ENCODE measurements at regions not wholly inside any gene's neighbourhood (a gene's known extent, or its start where the extent isn't known, plus 50 kb on each side); places are given as distances from the start of the nearest gene placed in this dataset.

DNA sequence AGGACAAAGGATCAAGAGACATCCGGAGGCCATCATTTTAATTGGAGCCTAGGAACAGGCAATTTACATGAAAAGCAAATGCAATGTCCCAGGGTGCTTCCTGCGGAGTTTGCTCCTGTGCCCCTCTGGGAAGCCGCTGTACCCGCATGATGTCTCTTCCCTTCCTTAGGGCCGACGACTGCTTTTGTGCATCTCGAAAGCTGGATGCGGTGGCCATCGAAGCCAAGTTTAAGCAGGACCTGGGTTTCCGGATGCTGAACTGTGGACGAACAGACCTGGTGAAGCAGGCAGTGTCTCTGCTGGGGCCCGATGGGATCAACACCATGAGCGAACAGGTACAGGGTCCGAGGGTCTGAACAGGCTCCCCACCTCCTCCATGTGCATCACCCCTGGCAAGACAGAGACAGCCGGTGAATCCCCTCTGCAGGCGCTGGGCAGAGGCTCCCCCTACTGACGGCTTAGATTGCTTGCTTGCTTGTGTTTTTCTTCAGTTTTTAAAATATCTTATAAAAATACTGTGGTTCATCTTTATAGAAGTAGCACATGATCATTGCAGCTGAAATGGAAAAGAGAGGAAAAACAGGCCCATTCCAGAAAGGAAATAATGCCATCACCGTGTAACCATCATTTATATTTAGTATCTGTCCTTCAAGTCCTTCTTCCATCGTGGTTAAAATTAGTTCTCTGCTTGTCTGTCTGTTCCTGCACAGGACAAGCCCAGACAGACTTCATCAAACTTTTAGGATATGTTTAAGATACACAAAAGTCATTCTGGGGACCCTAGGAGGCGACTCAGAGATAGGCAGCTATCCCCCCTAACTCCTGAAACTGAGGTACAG, 75.4 kb upstream of the PWP1 start (continued):
- TF ChIP-seq CEBPB (IDR thresholded peaks at IDR 0.05; ENCODE audit: low read depth, low read length) (no peak), KDM1A (IDR thresholded peaks at IDR 0.05; ENCODE audit: borderline replicate concordance, low read length) (no peak), SUZ12 (IDR thresholded peaks at IDR 0.05; ENCODE audit: low read length) (no peak), SIN3A (conservative IDR thresholded peaks at IDR 0.05 in 1 of 2, IDR thresholded peaks at IDR 0.05 in 1 of 2; ENCODE audit: low read depth in 1 of 2, low read length in 2 of 2) (0 out of 4 replicates have a peak, but pooled peaks of 1 of the 2 experiments have one; percentile 39), TCF12 (IDR thresholded peaks at IDR 0.05; ENCODE audit: low read depth, low read length) (no peak), ZNF274 (IDR thresholded peaks at IDR 0.05; ENCODE audit: borderline replicate concordance, extremely low read depth, low read length) (no peak), SP1 (IDR thresholded peaks at IDR 0.05; ENCODE audit: low read depth, low read length) (no peak), CBX5 (IDR thresholded peaks at IDR 0.05; ENCODE audit: low read depth, low read length) (no peak), POLR2A (IDR thresholded peaks at IDR 0.05; ENCODE audit: control extremely low read depth in 1 of 2, low read depth in 2 of 2, low read length in 2 of 2) (0 out of 3 replicates have a peak, but pooled peaks of 1 of the 2 experiments have one; percentile 25), PHF8 (conservative IDR thresholded peaks at IDR 0.05; ENCODE audit: low read depth, low read length) (no peak), HDAC6 (IDR thresholded peaks at IDR 0.05; ENCODE audit: low read depth, low read length) (no peak), RBBP5 (IDR thresholded peaks at IDR 0.05; ENCODE audit: borderline replicate concordance, low read depth, low read length) (0 out of 2 replicates have a peak, but pooled peaks have one; percentile 61), GTF2F1 (IDR thresholded peaks at IDR 0.05; ENCODE audit: borderline replicate concordance, low read depth, low read length) (0 out of 2 replicates have a peak, but pooled peaks have one; percentile 27), ASH2L (IDR thresholded peaks at IDR 0.05; ENCODE audit: low read length) (peak; percentile 67)
- TF ChIP-seq, protein P1, sequence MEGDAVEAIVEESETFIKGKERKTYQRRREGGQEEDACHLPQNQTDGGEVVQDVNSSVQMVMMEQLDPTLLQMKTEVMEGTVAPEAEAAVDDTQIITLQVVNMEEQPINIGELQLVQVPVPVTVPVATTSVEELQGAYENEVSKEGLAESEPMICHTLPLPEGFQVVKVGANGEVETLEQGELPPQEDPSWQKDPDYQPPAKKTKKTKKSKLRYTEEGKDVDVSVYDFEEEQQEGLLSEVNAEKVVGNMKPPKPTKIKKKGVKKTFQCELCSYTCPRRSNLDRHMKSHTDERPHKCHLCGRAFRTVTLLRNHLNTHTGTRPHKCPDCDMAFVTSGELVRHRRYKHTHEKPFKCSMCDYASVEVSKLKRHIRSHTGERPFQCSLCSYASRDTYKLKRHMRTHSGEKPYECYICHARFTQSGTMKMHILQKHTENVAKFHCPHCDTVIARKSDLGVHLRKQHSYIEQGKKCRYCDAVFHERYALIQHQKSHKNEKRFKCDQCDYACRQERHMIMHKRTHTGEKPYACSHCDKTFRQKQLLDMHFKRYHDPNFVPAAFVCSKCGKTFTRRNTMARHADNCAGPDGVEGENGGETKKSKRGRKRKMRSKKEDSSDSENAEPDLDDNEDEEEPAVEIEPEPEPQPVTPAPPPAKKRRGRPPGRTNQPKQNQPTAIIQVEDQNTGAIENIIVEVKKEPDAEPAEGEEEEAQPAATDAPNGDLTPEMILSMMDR (IDR thresholded peaks at IDR 0.05; ENCODE audit: control extremely low read depth in 1 of 3, insufficient read depth in 1 of 3, low read depth in 1 of 3, low read length in 3 of 3), result peak; percentile 70 to 81 (median 80)
- TF ChIP-seq, protein P2, sequence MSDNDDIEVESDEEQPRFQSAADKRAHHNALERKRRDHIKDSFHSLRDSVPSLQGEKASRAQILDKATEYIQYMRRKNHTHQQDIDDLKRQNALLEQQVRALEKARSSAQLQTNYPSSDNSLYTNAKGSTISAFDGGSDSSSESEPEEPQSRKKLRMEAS (IDR thresholded peaks at IDR 0.05), result peak; percentile 39; the same call in 1 of the 2 replicates
- TF ChIP-seq, protein P3, sequence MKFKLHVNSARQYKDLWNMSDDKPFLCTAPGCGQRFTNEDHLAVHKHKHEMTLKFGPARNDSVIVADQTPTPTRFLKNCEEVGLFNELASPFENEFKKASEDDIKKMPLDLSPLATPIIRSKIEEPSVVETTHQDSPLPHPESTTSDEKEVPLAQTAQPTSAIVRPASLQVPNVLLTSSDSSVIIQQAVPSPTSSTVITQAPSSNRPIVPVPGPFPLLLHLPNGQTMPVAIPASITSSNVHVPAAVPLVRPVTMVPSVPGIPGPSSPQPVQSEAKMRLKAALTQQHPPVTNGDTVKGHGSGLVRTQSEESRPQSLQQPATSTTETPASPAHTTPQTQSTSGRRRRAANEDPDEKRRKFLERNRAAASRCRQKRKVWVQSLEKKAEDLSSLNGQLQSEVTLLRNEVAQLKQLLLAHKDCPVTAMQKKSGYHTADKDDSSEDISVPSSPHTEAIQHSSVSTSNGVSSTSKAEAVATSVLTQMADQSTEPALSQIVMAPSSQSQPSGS (IDR thresholded peaks at IDR 0.05; ENCODE audit: low read length), result no peak
- TF ChIP-seq, protein P4, sequence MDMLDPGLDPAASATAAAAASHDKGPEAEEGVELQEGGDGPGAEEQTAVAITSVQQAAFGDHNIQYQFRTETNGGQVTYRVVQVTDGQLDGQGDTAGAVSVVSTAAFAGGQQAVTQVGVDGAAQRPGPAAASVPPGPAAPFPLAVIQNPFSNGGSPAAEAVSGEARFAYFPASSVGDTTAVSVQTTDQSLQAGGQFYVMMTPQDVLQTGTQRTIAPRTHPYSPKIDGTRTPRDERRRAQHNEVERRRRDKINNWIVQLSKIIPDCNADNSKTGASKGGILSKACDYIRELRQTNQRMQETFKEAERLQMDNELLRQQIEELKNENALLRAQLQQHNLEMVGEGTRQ (IDR thresholded peaks at IDR 0.05; ENCODE audit: low read length), result no peak

Measured in H1 (cell line).